Astrocyte (in vitro differentiated cells and primary cell): ENCODE measurements at regions not wholly inside any gene's neighbourhood (a gene's known extent, or its start where the extent isn't known, plus 50 kb on each side); places are given as distances from the start of the nearest gene placed in this dataset.
"Not testable (repeated sequence)": the region's sequence is repeated elsewhere in the genome, so short reads cannot be mapped to it uniquely, and the experiment has no call there.

ENCODE experiments used
- DNase-seq: peaks from one replicate; pipeline ENCODE4 v3.0.0-alpha.2; 2010; ENCODE audit warnings: low read depth
- FAIRE-seq: peaks from 2 replicates; lab custom pipeline; 2011; peaks lifted over from hg19 to GRCh38; lab: Jason Lieb, UNC
- H2AFZ ChIP-seq: 2 replicates; pipeline ENCODE4 v1.6.0; 2012; ENCODE audit warnings: low read depth, low read length, inconsistent platforms
- H3K27ac ChIP-seq: 2 replicates; pipeline ENCODE4 v1.5.1; 2011; ENCODE audit warnings: low read depth, low read length, inconsistent platforms
- H3K27me3 ChIP-seq: 2 replicates; pipeline ENCODE4 v1.6.0; 2011; ENCODE audit warnings: low read length, inconsistent platforms; ENCODE audit not compliant: insufficient read depth
- H3K36me3 ChIP-seq: 2 replicates; pipeline ENCODE4 v1.5.1; 2011; ENCODE audit warnings: low read length, inconsistent platforms; ENCODE audit not compliant: insufficient read depth
- H3K4me1 ChIP-seq: 2 replicates; pipeline ENCODE4 v1.5.1; 2011; ENCODE audit warnings: low read length, inconsistent platforms; ENCODE audit not compliant: insufficient read depth
- H3K4me2 ChIP-seq: 2 replicates; pipeline ENCODE4 v1.6.0; 2012; ENCODE audit warnings: low read length, inconsistent platforms
- H3K4me3 ChIP-seq: 2 replicates; pipeline ENCODE4 v1.5.1; 2011; ENCODE audit warnings: low read depth, mild to moderate bottlenecking, low read length, inconsistent platforms; ENCODE audit not compliant: insufficient read depth
- H3K79me2 ChIP-seq: 2 replicates; pipeline ENCODE4 v1.6.0; 2012; ENCODE audit warnings: mild to moderate bottlenecking, low read length, inconsistent platforms; ENCODE audit not compliant: insufficient read depth
- H3K9ac ChIP-seq: 2 replicates; pipeline ENCODE4 v1.6.0; 2012; ENCODE audit warnings: mild to moderate bottlenecking, low read length, inconsistent platforms
- H3K9me3 ChIP-seq: 2 replicates; pipeline ENCODE4 v1.5.1; 2012; ENCODE audit warnings: low read depth, mild to moderate bottlenecking, low read length, inconsistent platforms; ENCODE audit not compliant: insufficient read depth
- H4K20me1 ChIP-seq: 2 replicates; pipeline ENCODE4 v1.6.0; 2012; ENCODE audit warnings: low read length, inconsistent platforms; ENCODE audit not compliant: insufficient read depth
- H3K27ac Mint-ChIP-seq: one replicate; pipeline ENCODE4 v1.8.0; 2021; ENCODE audit warnings: mild to moderate bottlenecking, mixed read lengths; ENCODE audit not compliant: unreplicated experiment
- H3K27me3 Mint-ChIP-seq: one replicate; pipeline ENCODE4 v1.8.0; 2021; ENCODE audit warnings: low read depth, mixed read lengths; ENCODE audit not compliant: unreplicated experiment
- H3K36me3 Mint-ChIP-seq: one replicate; pipeline ENCODE4 v1.8.0; 2021; ENCODE audit warnings: low read depth, mixed read lengths; ENCODE audit not compliant: unreplicated experiment
- H3K4me1 Mint-ChIP-seq: one replicate; pipeline ENCODE4 v1.8.0; 2021; ENCODE audit warnings: low read depth, mixed read lengths; ENCODE audit not compliant: unreplicated experiment
- H3K4me3 Mint-ChIP-seq: one replicate; pipeline ENCODE4 v1.8.0; 2021; ENCODE audit warnings: mild to moderate bottlenecking, moderate library complexity, mixed read lengths; ENCODE audit not compliant: unreplicated experiment
- H3K9me3 Mint-ChIP-seq: one replicate; pipeline ENCODE4 v1.8.0; 2021; ENCODE audit warnings: mild to moderate bottlenecking, mixed read lengths; ENCODE audit not compliant: unreplicated experiment
- CTCF ChIP-seq: IDR thresholded peaks from 2 replicates; pipeline ENCODE4 v1.5.1; 2011; ENCODE audit warnings: low read depth, mild to moderate bottlenecking, inconsistent platforms, low read length, moderate library complexity; ENCODE audit not compliant: insufficient read depth
- EZH2 ChIP-seq: IDR thresholded peaks from 2 replicates; pipeline ENCODE4 v1.6.1; 2012; ENCODE audit warnings: mild to moderate bottlenecking, low read length, inconsistent platforms; ENCODE audit not compliant: insufficient read depth

DNA sequence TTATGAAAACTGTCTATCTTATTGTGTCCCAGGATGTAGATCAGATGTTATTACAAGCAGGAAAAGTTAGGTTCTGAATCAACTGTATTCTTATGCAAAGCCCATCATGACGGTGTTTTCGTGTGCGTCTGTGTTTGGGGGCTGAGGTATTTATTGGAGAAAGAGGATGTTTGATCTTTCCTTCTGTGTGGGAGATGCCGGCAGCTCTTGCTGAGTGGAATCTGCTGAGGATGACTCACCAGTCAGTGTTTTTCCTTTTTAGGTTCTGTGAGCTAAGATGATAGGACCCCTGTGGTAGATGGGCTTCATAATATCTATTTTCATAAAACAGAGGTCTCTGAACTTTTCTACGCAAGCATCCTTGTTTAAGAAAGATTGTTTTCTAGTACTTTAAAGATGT lies 107.1 kb downstream of the PWWP3B start:
- not testable (repeated sequence) for H3K36me3 ChIP-seq, H3K9ac ChIP-seq, H3K4me3 ChIP-seq, H3K27me3 ChIP-seq, DNase-seq, H3K4me3 Mint-ChIP-seq, H3K9me3 Mint-ChIP-seq, H3K4me1 ChIP-seq, H3K9me3 ChIP-seq, H3K27ac Mint-ChIP-seq, H2AFZ ChIP-seq, H3K27ac ChIP-seq, FAIRE-seq, H3K36me3 Mint-ChIP-seq, H3K4me2 ChIP-seq, H3K27me3 Mint-ChIP-seq, H4K20me1 ChIP-seq, H3K79me2 ChIP-seq, H3K4me1 Mint-ChIP-seq

GRCh38 chrX:106278951-106279350 lies 110.8 kb downstream of the PWWP3B start:
- DNase-seq (no peak), FAIRE-seq (peak; percentile 55)
- Histone ChIP-seq H3K9ac (no peak overlapping the region), H3K27me3 (no peaks in the 10 kb centered on the region), H3K4me3 (no peak overlapping the region), H3K36me3 (no peaks in the 10 kb centered on the region), H3K27ac (no peak overlapping the region), H4K20me1 (no peaks in the 10 kb centered on the region), H3K79me2 (no peaks in the 10 kb centered on the region), H3K4me1 (no peaks in the 10 kb centered on the region), H2AFZ (no peak overlapping the region), H3K9me3 (no peaks in the 10 kb centered on the region), H3K4me2 (peak overlapping the region; percentile 19)
- H3K4me3 Mint-ChIP-seq = no peak overlapping the region
- H3K9me3 Mint-ChIP-seq = no peaks in the 10 kb centered on the region
- H3K36me3 Mint-ChIP-seq = no peaks in the 10 kb centered on the region
- H3K27ac Mint-ChIP-seq = no peak overlapping the region
- no peaks in the 10 kb centered on the region for H3K27me3 Mint-ChIP-seq
- H3K4me1 Mint-ChIP-seq = no peaks in the 10 kb centered on the region
- no peak for TF ChIP-seq EZH2
- TF ChIP-seq CTCF = no peak

DNA sequence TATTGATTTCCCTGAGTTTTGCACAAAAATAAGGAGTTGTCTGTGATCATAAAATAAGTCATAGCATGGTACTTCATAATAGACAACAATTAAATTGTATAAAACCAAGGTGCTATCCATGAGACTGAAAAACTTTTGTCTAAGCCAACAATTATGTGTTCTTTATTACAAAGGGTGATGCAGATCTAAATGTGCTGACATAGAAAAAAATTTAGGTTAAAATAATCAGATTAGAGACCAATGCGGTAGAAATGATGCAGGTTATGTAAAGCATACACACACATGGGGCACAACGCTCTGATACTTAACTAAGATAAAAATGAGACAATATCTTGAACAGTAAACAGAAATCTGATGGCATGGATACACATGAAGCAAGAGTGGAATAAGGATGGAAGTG lies 113.3 kb downstream of the PWWP3B start:
- H2AFZ ChIP-seq = no peak overlapping the region
- H3K4me3 ChIP-seq = no peak overlapping the region
- H3K36me3 ChIP-seq = no peaks in the 10 kb centered on the region
- no peak for TF ChIP-seq EZH2
- no peak for TF ChIP-seq CTCF
- peaks cover 8% of the 10 kb centered on the region for H3K4me1 ChIP-seq
- Mint-ChIP-seq H3K36me3 (no peaks in the 10 kb centered on the region), H3K4me3 (no peak overlapping the region), H3K27ac (no peak overlapping the region), H3K27me3 (no peaks in the 10 kb centered on the region), H3K9me3 (no peaks in the 10 kb centered on the region), H3K4me1 (no peaks in the 10 kb centered on the region)
- DNase-seq (no peak), FAIRE-seq (peak; percentile 72)
- H3K9me3 ChIP-seq = no peaks in the 10 kb centered on the region
- no peaks in the 10 kb centered on the region for H3K79me2 ChIP-seq
- H3K9ac ChIP-seq = no peak overlapping the region
- no peaks in the 10 kb centered on the region for H3K27me3 ChIP-seq
- no peak overlapping the region for H3K4me2 ChIP-seq
- no peaks in the 10 kb centered on the region for H4K20me1 ChIP-seq
- no peak overlapping the region for H3K27ac ChIP-seq
